Right lobe of liver (tissue), 4 donors: ENCODE measurements at regions not wholly inside any gene's neighbourhood (a gene's known extent, or its start where the extent isn't known, plus 50 kb on each side); places are given as distances from the start of the nearest gene placed in this dataset.

ENCODE experiments used
- CTCF ChIP-seq, 4 donors: fragments of 200-600 bp in 3 of 4; fragments of 450-650 bp in 1 of 4; IDR thresholded peaks; one replicate each; pipeline versions ENCODE4 v1.5.1 to v1.8.0; 2016 to 2022; ENCODE audit warnings: antibody characterized with exemption in 4 of 4, mild to moderate bottlenecking in 2 of 4
- POLR2A ChIP-seq: fragments of 450-650 bp; IDR thresholded peaks from one replicate; pipeline ENCODE4 v1.6.1; 2017; ENCODE audit warnings: antibody characterized with exemption, mild to moderate bottlenecking
- donor health status: DM: no; HTN: no; CAD: no.
- donor health status: DM: no; HTN: no; CAD: no.
- donor health status: DM: no; HTN: yes; CAD: no.

GRCh38 chr18:52090005-52090404, 250.0 kb upstream of the DCC start:
- no peak for TF ChIP-seq CTCF (IDR thresholded peaks at IDR 0.05)
- TF ChIP-seq POLR2A = no peak
